Anterior cingulate cortex (tissue), 58 donors: ENCODE measurements at regions not wholly inside any gene's neighbourhood (a gene's known extent, or its start where the extent isn't known, plus 50 kb on each side); places are given as distances from the start of the nearest gene placed in this dataset.
"Not testable (repeated sequence)": the region's sequence is repeated elsewhere in the genome, so short reads cannot be mapped to it uniquely, and the experiment has no call there.

Experiments used
- DNase-seq, 58 donors: peaks; one replicate each; lab custom pipeline; 2025; lab: John Stamatoyannopoulos, UW

GRCh38 chr10:20616918-20617810 is 279.9 kb downstream of the NEBL start:
- DNase-seq = no peak

GRCh38 chr10:20616056-20616671 is 280.9 kb downstream of the NEBL start:
- DNase-seq = no peak

- DNase-seq = no peak
These were observed 281.7 kb downstream of the NEBL start for GRCh38 chr10:20615395-20615794.

GRCh38 chr10:20614911-20615310 is 282.2 kb downstream of the NEBL start:
- no peak for DNase-seq

- no peak for DNase-seq
These were observed 288.6 kb downstream of the NEBL start for GRCh38 chr10:20608503-20608902.

- no peak for DNase-seq
These were observed 290.1 kb downstream of the NEBL start for GRCh38 chr10:20606985-20607384.

- DNase-seq = no peak
These were observed 295.1 kb downstream of the NEBL start for GRCh38 chr10:20601941-20602461.

- peak in 25 of 58 donors; percentile 1 to 68 (median 11) for DNase-seq
These were observed 298.5 kb downstream of the NEBL start for GRCh38 chr10:20598590-20598989.

GRCh38 chr10:20596911-20597310 is 300.2 kb downstream of the NEBL start:
- peak in 2 of 58 donors; percentile 17 to 29 for DNase-seq

- no peak for DNase-seq
These were observed 300.9 kb downstream of the NEBL start for GRCh38 chr10:20596065-20596755.

- no peak for DNase-seq
These were observed 303.5 kb downstream of the NEBL start for GRCh38 chr10:20593649-20594048.

- DNase-seq = peak in 19 of 58 donors; percentile 1 to 52 (median 10)
These were observed 315.1 kb downstream of the NEBL start for GRCh38 chr10:20582041-20582440.

GRCh38 chr10:20573924-20574323 is 323.2 kb downstream of the NEBL start:
- DNase-seq = no peak

- not testable (repeated sequence) for DNase-seq
These were observed 341.1 kb downstream of the NEBL start for GRCh38 chr10:20555990-20556389.

- no peak for DNase-seq
These were observed 344.7 kb downstream of the NEBL start for GRCh38 chr10:20552382-20552781.

- DNase-seq = no peak
These were observed 345.4 kb downstream of the NEBL start for GRCh38 chr10:20551761-20552160.

- no peak for DNase-seq
These were observed 360.9 kb downstream of the NEBL start for GRCh38 chr10:20535897-20536881.

GRCh38 chr10:20531241-20531883 is 365.7 kb downstream of the NEBL start:
- DNase-seq = not testable (repeated sequence)

- no peak for DNase-seq
These were observed 375.9 kb downstream of the NEBL start for GRCh38 chr10:20521186-20521585.
